WTC11 (cell line): ENCODE measurements at regions not wholly inside any gene's neighbourhood (a gene's known extent, or its start where the extent isn't known, plus 50 kb on each side); places are given as distances from the start of the nearest gene placed in this dataset.

ENCODE experiments used
- ATAC-seq: fragments of 200-7000 bp; cut with Tn5 transposase; 2 replicates; pipeline ENCODE4 v1.10.0; 2021; ENCODE audit warnings: mild to moderate bottlenecking, moderate library complexity
- CTCF ChIA-PET: fragments of 300-600 bp; sonication (Branson Sonifier 250); formaldehyde crosslinking; loops from one replicate; lab custom pipeline; 2021; ENCODE audit warnings: antibody characterized with exemption; lab: Charles Lee
- POLR2A ChIA-PET: fragments of 350-600 bp; sonication (Branson Sonifier 250); formaldehyde crosslinking; loops from one replicate; lab custom pipeline; 2021; ENCODE audit warnings: antibody characterized with exemption; lab: Charles Lee
- DNase-seq: peaks from one replicate; pipeline ENCODE4 v3.0.0; 2021; ENCODE audit warnings: low spot score
- H3K27ac Mint-ChIP-seq: 2 replicates; pipeline ENCODE4 v1.8.0; 2021; ENCODE audit warnings: mixed read lengths
- H3K27me3 Mint-ChIP-seq: 2 replicates; pipeline ENCODE4 v1.8.0; 2021; ENCODE audit warnings: low read depth, mild to moderate bottlenecking, moderate library complexity, mixed read lengths
- H3K36me3 Mint-ChIP-seq: 2 replicates; pipeline ENCODE4 v1.8.0; 2021; ENCODE audit warnings: mixed read lengths
- H3K4me1 Mint-ChIP-seq: 2 replicates; pipeline ENCODE4 v1.8.0; 2022; ENCODE audit warnings: mixed read lengths
- H3K4me3 Mint-ChIP-seq: 2 replicates; pipeline ENCODE4 v1.8.0; 2021; ENCODE audit warnings: mild to moderate bottlenecking, moderate library complexity, mixed read lengths
- H3K9me3 Mint-ChIP-seq: 2 replicates; pipeline ENCODE4 v1.8.0; 2021; ENCODE audit warnings: mixed read lengths
- ATF1 ChIP-seq: sonication (generic); formaldehyde crosslinking; IDR thresholded peaks from 2 replicates; pipeline ENCODE4 v1.8.1; 2023; ENCODE audit warnings: mild to moderate bottlenecking, moderate library complexity, missing genetic modification reagents
- ELF4 ChIP-seq: sonication (generic); formaldehyde crosslinking; IDR thresholded peaks from 2 replicates; pipeline ENCODE4 v1.8.1; 2022; ENCODE audit warnings: low read depth, mild to moderate bottlenecking, moderate library complexity, missing genetic modification reagents
- FOXK1 ChIP-seq: sonication (generic); formaldehyde crosslinking; IDR thresholded peaks from 2 replicates; pipeline ENCODE4 v1.8.0; 2022; ENCODE audit warnings: mild to moderate bottlenecking, moderate library complexity, missing genetic modification reagents
- GRHL2 ChIP-seq: fragments of 250-450 bp; sonication (Bioruptor Pico); IDR thresholded peaks from 2 replicates; pipeline ENCODE4 v1.8.0; 2022; ENCODE audit warnings: mild to moderate bottlenecking, moderate library complexity; ENCODE audit not compliant: insufficient replicate concordance, severe bottlenecking
- JUN ChIP-seq: sonication (generic); formaldehyde crosslinking; IDR thresholded peaks from 2 replicates; pipeline ENCODE4 v1.8.0; 2023; ENCODE audit warnings: mild to moderate bottlenecking, missing genetic modification reagents
- NR1H2 ChIP-seq: sonication (generic); formaldehyde crosslinking; IDR thresholded peaks from 2 replicates; pipeline ENCODE4 v1.9.0; 2021; ENCODE audit warnings: mild to moderate bottlenecking, moderate library complexity, missing genetic modification reagents
- SMAD3 ChIP-seq: sonication (generic); formaldehyde crosslinking; IDR thresholded peaks from 2 replicates; pipeline ENCODE4 v1.8.0; 2022; ENCODE audit warnings: missing genetic modification reagents, mild to moderate bottlenecking, borderline replicate concordance
- ZNF317 ChIP-seq: sonication (generic); formaldehyde crosslinking; IDR thresholded peaks from 2 replicates; pipeline ENCODE4 v1.8.1; 2023; ENCODE audit warnings: low read depth, mild to moderate bottlenecking, moderate library complexity, missing genetic modification reagents, borderline replicate concordance
- ZNF416 ChIP-seq: fragments of 250-450 bp; sonication (Bioruptor Pico); IDR thresholded peaks from 2 replicates; pipeline ENCODE4 v1.9.0; 2021; ENCODE audit warnings: mild to moderate bottlenecking, inconsistent platforms
- ZNF671 ChIP-seq: fragments of 250-450 bp; sonication (Bioruptor Pico); IDR thresholded peaks from 2 replicates; pipeline ENCODE4 v1.8.0; 2021; ENCODE audit warnings: mild to moderate bottlenecking
- TF ChIP-seq, protein P1 (sequence below): fragments of 250-450 bp; sonication (Bioruptor Pico); IDR thresholded peaks from 2 replicates; pipeline ENCODE4 v2.1.2; 2022; ENCODE audit warnings: mild to moderate bottlenecking, moderate library complexity
- TF ChIP-seq, protein P2 (sequence below): sonication (generic); formaldehyde crosslinking; IDR thresholded peaks from 2 replicates; pipeline ENCODE4 v1.8.1; 2022; ENCODE audit warnings: mild to moderate bottlenecking, missing genetic modification reagents, moderate library complexity, borderline replicate concordance
- TF ChIP-seq, protein P3 (sequence below): fragments of 250-450 bp; sonication (Bioruptor Pico); IDR thresholded peaks from 2 replicates; pipeline ENCODE4 v1.9.0; 2021; ENCODE audit warnings: moderate library complexity, mild to moderate bottlenecking, inconsistent platforms, borderline replicate concordance
- TF ChIP-seq, protein P4 (sequence below): sonication (generic); formaldehyde crosslinking; conservative IDR thresholded peaks from 2 replicates; pipeline ENCODE4 v1.8.1; 2023; ENCODE audit warnings: mild to moderate bottlenecking, low read depth, missing genetic modification reagents, moderate library complexity
- TF ChIP-seq, protein P5 (sequence below): sonication (generic); formaldehyde crosslinking; IDR thresholded peaks from 2 replicates; pipeline ENCODE4 v1.8.1; 2022; ENCODE audit warnings: low read depth, mild to moderate bottlenecking, moderate library complexity, missing genetic modification reagents, borderline replicate concordance
- TF ChIP-seq, protein P6 (sequence below): fragments of 250-450 bp; sonication (Bioruptor Pico); IDR thresholded peaks from 2 replicates; pipeline ENCODE4 v1.9.0; 2021; ENCODE audit warnings: mild to moderate bottlenecking, borderline replicate concordance

DNA sequence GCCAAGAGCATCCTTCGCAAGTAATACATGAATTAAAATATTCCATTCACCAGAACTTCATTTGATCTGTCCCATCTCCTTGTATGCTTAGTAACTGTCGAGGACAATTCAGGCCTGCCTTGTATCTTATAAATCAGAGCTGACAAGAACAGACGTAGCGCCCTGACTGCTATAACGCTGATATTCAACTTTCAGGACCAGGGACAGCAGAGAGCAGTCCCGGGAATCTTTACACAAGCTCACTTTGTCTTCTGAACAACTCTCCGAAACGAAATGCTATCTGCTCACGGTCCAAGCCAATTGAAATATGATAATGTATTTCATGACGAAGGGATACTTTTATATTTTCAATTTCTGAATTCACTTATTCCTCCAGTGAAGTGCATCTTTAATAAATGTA lies 175.7 kb downstream of the VCY1B start (continued):
- TF ChIP-seq, protein P1, sequence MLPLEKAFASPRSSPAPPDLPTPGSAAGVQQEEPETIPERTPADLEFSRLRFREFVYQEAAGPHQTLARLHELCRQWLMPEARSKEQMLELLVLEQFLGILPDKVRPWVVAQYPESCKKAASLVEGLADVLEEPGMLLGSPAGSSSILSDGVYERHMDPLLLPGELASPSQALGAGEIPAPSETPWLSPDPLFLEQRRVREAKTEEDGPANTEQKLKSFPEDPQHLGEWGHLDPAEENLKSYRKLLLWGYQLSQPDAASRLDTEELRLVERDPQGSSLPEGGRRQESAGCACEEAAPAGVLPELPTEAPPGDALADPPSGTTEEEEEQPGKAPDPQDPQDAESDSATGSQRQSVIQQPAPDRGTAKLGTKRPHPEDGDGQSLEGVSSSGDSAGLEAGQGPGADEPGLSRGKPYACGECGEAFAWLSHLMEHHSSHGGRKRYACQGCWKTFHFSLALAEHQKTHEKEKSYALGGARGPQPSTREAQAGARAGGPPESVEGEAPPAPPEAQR (CRISPR knock-in tag), result no peak
- TF ChIP-seq ZNF671 (CRISPR knock-in tag), result no peak

DNA sequence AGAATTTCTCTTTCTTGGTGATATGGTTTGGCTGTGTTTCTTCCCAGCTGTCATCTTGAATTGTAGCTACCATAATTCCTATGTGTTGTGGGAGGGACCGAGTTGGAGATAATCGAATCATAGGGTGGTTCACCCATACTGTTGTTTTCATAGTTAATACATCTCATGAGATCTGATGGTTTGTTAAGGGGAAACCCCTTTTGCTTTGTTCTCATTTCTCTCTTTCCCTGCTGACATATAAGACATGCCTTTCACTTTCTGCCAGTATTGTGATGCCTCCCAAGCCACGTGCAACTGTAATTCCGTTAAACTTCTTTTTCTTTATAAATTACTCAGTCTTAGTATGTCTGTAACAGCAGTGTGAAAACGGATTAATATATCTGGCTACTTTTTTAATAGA lies 179.0 kb downstream of the VCY1B start:
- ATAC-seq, result no peak
- H3K27me3 Mint-ChIP-seq, result peaks cover 10% of the 10 kb centered on the region
- no peaks in the 10 kb centered on the region for H3K4me1 Mint-ChIP-seq
- TF ChIP-seq, protein P2, sequence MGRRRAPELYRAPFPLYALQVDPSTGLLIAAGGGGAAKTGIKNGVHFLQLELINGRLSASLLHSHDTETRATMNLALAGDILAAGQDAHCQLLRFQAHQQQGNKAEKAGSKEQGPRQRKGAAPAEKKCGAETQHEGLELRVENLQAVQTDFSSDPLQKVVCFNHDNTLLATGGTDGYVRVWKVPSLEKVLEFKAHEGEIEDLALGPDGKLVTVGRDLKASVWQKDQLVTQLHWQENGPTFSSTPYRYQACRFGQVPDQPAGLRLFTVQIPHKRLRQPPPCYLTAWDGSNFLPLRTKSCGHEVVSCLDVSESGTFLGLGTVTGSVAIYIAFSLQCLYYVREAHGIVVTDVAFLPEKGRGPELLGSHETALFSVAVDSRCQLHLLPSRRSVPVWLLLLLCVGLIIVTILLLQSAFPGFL, result no peak
- no peak for TF ChIP-seq NR1H2 (CRISPR knock-in tag)
- no peak for TF ChIP-seq ATF1 (CRISPR knock-in tag)
- no peak for TF ChIP-seq SMAD3 (CRISPR knock-in tag)
- TF ChIP-seq, protein P3, sequence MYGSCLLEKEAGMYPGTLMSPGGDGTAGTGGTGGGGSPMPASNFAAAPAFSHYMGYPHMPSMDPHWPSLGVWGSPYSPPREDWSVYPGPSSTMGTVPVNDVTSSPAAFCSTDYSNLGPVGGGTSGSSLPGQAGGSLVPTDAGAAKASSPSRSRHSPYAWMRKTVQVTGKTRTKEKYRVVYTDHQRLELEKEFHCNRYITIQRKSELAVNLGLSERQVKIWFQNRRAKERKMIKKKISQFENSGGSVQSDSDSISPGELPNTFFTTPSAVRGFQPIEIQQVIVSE, result no peak
- TF ChIP-seq, protein P4, sequence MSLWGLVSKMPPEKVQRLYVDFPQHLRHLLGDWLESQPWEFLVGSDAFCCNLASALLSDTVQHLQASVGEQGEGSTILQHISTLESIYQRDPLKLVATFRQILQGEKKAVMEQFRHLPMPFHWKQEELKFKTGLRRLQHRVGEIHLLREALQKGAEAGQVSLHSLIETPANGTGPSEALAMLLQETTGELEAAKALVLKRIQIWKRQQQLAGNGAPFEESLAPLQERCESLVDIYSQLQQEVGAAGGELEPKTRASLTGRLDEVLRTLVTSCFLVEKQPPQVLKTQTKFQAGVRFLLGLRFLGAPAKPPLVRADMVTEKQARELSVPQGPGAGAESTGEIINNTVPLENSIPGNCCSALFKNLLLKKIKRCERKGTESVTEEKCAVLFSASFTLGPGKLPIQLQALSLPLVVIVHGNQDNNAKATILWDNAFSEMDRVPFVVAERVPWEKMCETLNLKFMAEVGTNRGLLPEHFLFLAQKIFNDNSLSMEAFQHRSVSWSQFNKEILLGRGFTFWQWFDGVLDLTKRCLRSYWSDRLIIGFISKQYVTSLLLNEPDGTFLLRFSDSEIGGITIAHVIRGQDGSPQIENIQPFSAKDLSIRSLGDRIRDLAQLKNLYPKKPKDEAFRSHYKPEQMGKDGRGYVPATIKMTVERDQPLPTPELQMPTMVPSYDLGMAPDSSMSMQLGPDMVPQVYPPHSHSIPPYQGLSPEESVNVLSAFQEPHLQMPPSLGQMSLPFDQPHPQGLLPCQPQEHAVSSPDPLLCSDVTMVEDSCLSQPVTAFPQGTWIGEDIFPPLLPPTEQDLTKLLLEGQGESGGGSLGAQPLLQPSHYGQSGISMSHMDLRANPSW (CRISPR knock-in tag), result no peak
- TF ChIP-seq, protein P5, sequence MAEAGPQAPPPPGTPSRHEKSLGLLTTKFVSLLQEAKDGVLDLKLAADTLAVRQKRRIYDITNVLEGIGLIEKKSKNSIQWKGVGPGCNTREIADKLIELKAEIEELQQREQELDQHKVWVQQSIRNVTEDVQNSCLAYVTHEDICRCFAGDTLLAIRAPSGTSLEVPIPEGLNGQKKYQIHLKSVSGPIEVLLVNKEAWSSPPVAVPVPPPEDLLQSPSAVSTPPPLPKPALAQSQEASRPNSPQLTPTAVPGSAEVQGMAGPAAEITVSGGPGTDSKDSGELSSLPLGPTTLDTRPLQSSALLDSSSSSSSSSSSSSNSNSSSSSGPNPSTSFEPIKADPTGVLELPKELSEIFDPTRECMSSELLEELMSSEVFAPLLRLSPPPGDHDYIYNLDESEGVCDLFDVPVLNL (CRISPR knock-in tag), result no peak
- no peak for TF ChIP-seq ZNF317 (CRISPR knock-in tag)
- no peak for TF ChIP-seq FOXK1 (CRISPR knock-in tag)
- TF ChIP-seq GRHL2 (CRISPR knock-in tag), result no peak
- no peak for TF ChIP-seq ZNF416 (CRISPR knock-in tag)
- TF ChIP-seq ELF4 (CRISPR knock-in tag), result no peak
- no peak for TF ChIP-seq JUN (CRISPR knock-in tag)
- TF ChIP-seq, protein P6, sequence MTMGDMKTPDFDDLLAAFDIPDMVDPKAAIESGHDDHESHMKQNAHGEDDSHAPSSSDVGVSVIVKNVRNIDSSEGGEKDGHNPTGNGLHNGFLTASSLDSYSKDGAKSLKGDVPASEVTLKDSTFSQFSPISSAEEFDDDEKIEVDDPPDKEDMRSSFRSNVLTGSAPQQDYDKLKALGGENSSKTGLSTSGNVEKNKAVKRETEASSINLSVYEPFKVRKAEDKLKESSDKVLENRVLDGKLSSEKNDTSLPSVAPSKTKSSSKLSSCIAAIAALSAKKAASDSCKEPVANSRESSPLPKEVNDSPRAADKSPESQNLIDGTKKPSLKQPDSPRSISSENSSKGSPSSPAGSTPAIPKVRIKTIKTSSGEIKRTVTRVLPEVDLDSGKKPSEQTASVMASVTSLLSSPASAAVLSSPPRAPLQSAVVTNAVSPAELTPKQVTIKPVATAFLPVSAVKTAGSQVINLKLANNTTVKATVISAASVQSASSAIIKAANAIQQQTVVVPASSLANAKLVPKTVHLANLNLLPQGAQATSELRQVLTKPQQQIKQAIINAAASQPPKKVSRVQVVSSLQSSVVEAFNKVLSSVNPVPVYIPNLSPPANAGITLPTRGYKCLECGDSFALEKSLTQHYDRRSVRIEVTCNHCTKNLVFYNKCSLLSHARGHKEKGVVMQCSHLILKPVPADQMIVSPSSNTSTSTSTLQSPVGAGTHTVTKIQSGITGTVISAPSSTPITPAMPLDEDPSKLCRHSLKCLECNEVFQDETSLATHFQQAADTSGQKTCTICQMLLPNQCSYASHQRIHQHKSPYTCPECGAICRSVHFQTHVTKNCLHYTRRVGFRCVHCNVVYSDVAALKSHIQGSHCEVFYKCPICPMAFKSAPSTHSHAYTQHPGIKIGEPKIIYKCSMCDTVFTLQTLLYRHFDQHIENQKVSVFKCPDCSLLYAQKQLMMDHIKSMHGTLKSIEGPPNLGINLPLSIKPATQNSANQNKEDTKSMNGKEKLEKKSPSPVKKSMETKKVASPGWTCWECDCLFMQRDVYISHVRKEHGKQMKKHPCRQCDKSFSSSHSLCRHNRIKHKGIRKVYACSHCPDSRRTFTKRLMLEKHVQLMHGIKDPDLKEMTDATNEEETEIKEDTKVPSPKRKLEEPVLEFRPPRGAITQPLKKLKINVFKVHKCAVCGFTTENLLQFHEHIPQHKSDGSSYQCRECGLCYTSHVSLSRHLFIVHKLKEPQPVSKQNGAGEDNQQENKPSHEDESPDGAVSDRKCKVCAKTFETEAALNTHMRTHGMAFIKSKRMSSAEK, result no peak
- TF ChIP-seq, all 79 proteins: peak for 0
- H3K4me3 Mint-ChIP-seq, result no peak overlapping the region
- ChIA-PET POLR2A (no interaction called here), CTCF (no interaction called here)
- DNase-seq, result no peak
- H3K27ac Mint-ChIP-seq, result no peak overlapping the region
- no peaks in the 10 kb centered on the region; the same call in 1 of the 2 replicates for H3K9me3 Mint-ChIP-seq
- H3K36me3 Mint-ChIP-seq, result no peaks in the 10 kb centered on the region
